HG03095 (cell line): ENCODE measurements at regions not wholly inside any gene's neighbourhood (a gene's known extent, or its start where the extent isn't known, plus 50 kb on each side); places are given as distances from the start of the nearest gene placed in this dataset.
"Not testable (repeated sequence)": the region's sequence is repeated elsewhere in the genome, so short reads cannot be mapped to it uniquely, and the experiment has no call there.

ENCODE experiments used
- ATAC-seq: cut with Tn5 transposase; IDR thresholded peaks from one replicate; pipeline ENCODE4 v1.9.1; 2021; ENCODE audit warnings: moderate library complexity; ENCODE audit not compliant: unreplicated experiment

GRCh38 chr5:44756097-44756496, 52.6 kb upstream of the MRPS30 start:
- ATAC-seq: not testable (repeated sequence)

- ATAC-seq: no peak
Measured at GRCh38 chr5:44747396-44747795, 61.4 kb upstream of the MRPS30 start.

GRCh38 chr5:44740660-44741059, 68.1 kb upstream of the MRPS30 start:
- ATAC-seq: no peak

- ATAC-seq: no peak
Measured at GRCh38 chr5:44729536-44729935, 79.2 kb upstream of the MRPS30 start.

- no peak for ATAC-seq
Measured at GRCh38 chr5:44727100-44727499, 81.6 kb upstream of the MRPS30 start.

- ATAC-seq: no peak
Measured at GRCh38 chr5:44719856-44720255, 88.9 kb upstream of the MRPS30 start.

- ATAC-seq: no peak
Measured at GRCh38 chr5:44714871-44715561, 93.7 kb upstream of the MRPS30 start.

GRCh38 chr5:44713446-44713845, 95.3 kb upstream of the MRPS30 start:
- no peak for ATAC-seq

- no peak for ATAC-seq
Measured at GRCh38 chr5:44711901-44712300, 96.8 kb upstream of the MRPS30 start.

GRCh38 chr5:44708602-44709001, 100.1 kb upstream of the MRPS30 start:
- ATAC-seq: no peak

GRCh38 chr5:44707721-44708120, 101.0 kb upstream of the MRPS30 start:
- ATAC-seq: no peak

- ATAC-seq: no peak
Measured at GRCh38 chr5:44697025-44697424, 111.7 kb upstream of the MRPS30 start.

GRCh38 chr5:44695259-44695658, 113.5 kb upstream of the MRPS30 start:
- ATAC-seq: no peak

GRCh38 chr5:44691802-44692201, 116.9 kb upstream of the MRPS30 start:
- ATAC-seq: no peak

GRCh38 chr5:44681906-44682305, 126.8 kb upstream of the MRPS30 start:
- no peak for ATAC-seq

GRCh38 chr5:44679214-44679613, 129.5 kb upstream of the MRPS30 start:
- ATAC-seq: no peak

- no peak for ATAC-seq
Measured at GRCh38 chr5:44675296-44675695, 133.5 kb upstream of the MRPS30 start.

- no peak for ATAC-seq
Measured at GRCh38 chr5:44674461-44674860, 134.3 kb upstream of the MRPS30 start.

- ATAC-seq: not testable (repeated sequence)
Measured at GRCh38 chr5:44668471-44668870, 140.3 kb upstream of the MRPS30 start.

GRCh38 chr5:44665101-44665701, 143.5 kb upstream of the MRPS30 start:
- no peak for ATAC-seq

- no peak for ATAC-seq
Measured at GRCh38 chr5:44664711-44665100, 144.0 kb upstream of the MRPS30 start.

- ATAC-seq: no peak
Measured at GRCh38 chr5:44663991-44664710, 144.6 kb upstream of the MRPS30 start.
